HepG2 (cell line): ENCODE measurements at regions not wholly inside any gene's neighbourhood (a gene's known extent, or its start where the extent isn't known, plus 50 kb on each side); places are given as distances from the start of the nearest gene placed in this dataset.

Source experiments
- ATAC-seq: fragments of 200-7000 bp; cut with Tn5 transposase; 3 replicates; pipeline ENCODE4 v1.9.1; 2020; ENCODE audit warnings: mild to moderate bottlenecking, moderate library complexity
- BruUV-seq: library from RNA; stranded (reverse); fragments of 400-500 nt; replicated peaks from 2 replicates; lab custom pipeline; 2021; lab: Mats Ljungman, UMichigan
- CTCF ChIA-PET: fragments of 300-600 bp; formaldehyde crosslinking; extraction: SDS; loops from one replicate; lab custom pipeline; 2021; ENCODE audit warnings: low total read pairs, inconsistent platforms, low intra/inter-chr PET ratio; lab: Yijun Ruan, JAX
- POLR2A ChIA-PET: fragments of 350-600 bp; sonication (Branson Sonifier 250); formaldehyde crosslinking; loops from one replicate; lab custom pipeline; 2020; ENCODE audit warnings: antibody characterized with exemption, inconsistent platforms; lab: Yijun Ruan, JAX
- DNase-seq: peaks from one replicate; pipeline ENCODE4 v3.0.0-alpha.2; 2015; ENCODE audit warnings: low spot score
- FAIRE-seq: peaks from 3 replicates; lab custom pipeline; 2011; peaks lifted over from hg19 to GRCh38; lab: Jason Lieb, UNC
- H2AFZ ChIP-seq: one replicate; pipeline ENCODE4 v1.6.1; 2011; ENCODE audit warnings: low read length, inconsistent platforms
- H3K27ac ChIP-seq: fragments of 300-600 bp; 3 replicates; pipeline ENCODE4 v1.8.0; 2011; ENCODE audit warnings: mixed run types, mild to moderate bottlenecking, mixed read lengths, low read length, inconsistent platforms; ENCODE audit not compliant: insufficient read depth; ENCODE audit errors: extremely low read length
- H3K27me3 ChIP-seq, 2 experiments: fragments of 200-600 bp in 1 of 2; 2 replicates in 1 of 2; 3 replicates in 1 of 2; pipeline versions ENCODE4 v1.6.0 to v1.8.0; 2011; ENCODE audit warnings: low read length in 2 of 2, mild to moderate bottlenecking in 2 of 2, moderate library complexity in 2 of 2, inconsistent platforms in 1 of 2; ENCODE audit not compliant: insufficient read depth in 2 of 2, control insufficient read depth in 1 of 2
- H3K36me3 ChIP-seq, 2 experiments: fragments of 200-600 bp in 1 of 2; replicated peaks in 1 of 2; 2 replicates in 1 of 2; 3 replicates in 1 of 2; pipeline versions ENCODE4 v1.5.1 to v1.8.0; 2011; ENCODE audit warnings: low read length in 2 of 2, inconsistent platforms in 1 of 2; ENCODE audit not compliant: insufficient read depth in 2 of 2, control insufficient read depth in 1 of 2
- H3K4me1 ChIP-seq: 2 replicates; pipeline ENCODE4 v1.5.1; 2012; ENCODE audit warnings: low read length, inconsistent platforms; ENCODE audit not compliant: insufficient read depth
- H3K4me2 ChIP-seq: 2 replicates; pipeline ENCODE4 v1.6.0; 2011; ENCODE audit warnings: low read depth, low read length, inconsistent platforms
- H3K4me3 ChIP-seq, 3 experiments: fragments of 200-600 bp in 1 of 3; sonication (generic), shearing (Covaris generic) in 1 of 3; replicated peaks in 1 of 3; 2 replicates each; pipeline ENCODE4 v1.5.1; 2011 to 2016; ENCODE audit warnings: low read length in 3 of 3, inconsistent platforms in 2 of 3, low read depth in 2 of 3, mild to moderate bottlenecking in 2 of 3, control low read depth in 1 of 3, mixed read lengths in 1 of 3; ENCODE audit not compliant: insufficient read depth in 1 of 3
- H3K79me2 ChIP-seq: one replicate; pipeline ENCODE4 v1.6.1; 2011; ENCODE audit warnings: low read length, inconsistent platforms; ENCODE audit not compliant: insufficient read depth
- H3K9ac ChIP-seq: 2 replicates; pipeline ENCODE4 v1.6.0; 2011; ENCODE audit warnings: mild to moderate bottlenecking, low read depth, low read length, inconsistent platforms; ENCODE audit not compliant: insufficient read depth
- H3K9me3 ChIP-seq: 2 replicates; pipeline ENCODE4 v1.5.1; 2012; ENCODE audit warnings: mild to moderate bottlenecking, low read length
- H4K20me1 ChIP-seq: 2 replicates; pipeline ENCODE4 v1.6.0; 2011; ENCODE audit warnings: inconsistent platforms, mild to moderate bottlenecking, low read length, moderate library complexity; ENCODE audit not compliant: insufficient read depth
- FOXC1 ChIP-seq: sonication (generic); formaldehyde crosslinking; IDR thresholded peaks from 2 replicates; pipeline ENCODE4 v1.8.0; 2022; ENCODE audit warnings: mild to moderate bottlenecking, missing genetic modification reagents, borderline replicate concordance
- FOXM1 ChIP-seq: sonication (generic); formaldehyde crosslinking; IDR thresholded peaks from 2 replicates; pipeline ENCODE4 v1.5.0; 2020; ENCODE audit warnings: missing genetic modification reagents
- KDM4B ChIP-seq: sonication (generic); formaldehyde crosslinking; IDR thresholded peaks from 2 replicates; pipeline ENCODE4 v1.4.0; 2020; ENCODE audit warnings: missing genetic modification reagents
- KLF9 ChIP-seq: IDR thresholded peaks from 2 replicates; pipeline ENCODE4 v1.6.1; 2016; ENCODE audit warnings: low read depth
- PRDM4 ChIP-seq: sonication (generic); formaldehyde crosslinking; IDR thresholded peaks from 2 replicates; pipeline ENCODE4 v1.9.0; 2021; ENCODE audit warnings: missing genetic modification reagents, borderline replicate concordance
- RBM39 ChIP-seq: fragments of 200-400 bp; formaldehyde crosslinking; IDR thresholded peaks from one replicate; pipeline ENCODE4 v1.6.1; 2018; ENCODE audit warnings: antibody characterized with exemption, mild to moderate bottlenecking, low read depth, low read length; ENCODE audit not compliant: poor library complexity, severe bottlenecking
- SRSF4 ChIP-seq: fragments of 200-400 bp; formaldehyde crosslinking; IDR thresholded peaks from one replicate; pipeline ENCODE4 v1.6.1; 2018; ENCODE audit warnings: mild to moderate bottlenecking, low read depth, low read length, moderate library complexity; ENCODE audit not compliant: poor library complexity, severe bottlenecking
- TMF1 ChIP-seq: sonication (generic); formaldehyde crosslinking; IDR thresholded peaks from 2 replicates; pipeline ENCODE4 v1.8.1; 2022; ENCODE audit warnings: low read depth, missing genetic modification reagents
- WIZ ChIP-seq: sonication (generic); formaldehyde crosslinking; IDR thresholded peaks from 2 replicates; pipeline ENCODE4 v1.5.1; 2020; ENCODE audit warnings: mild to moderate bottlenecking, missing genetic modification reagents
- ZNF251 ChIP-seq: sonication (generic); formaldehyde crosslinking; IDR thresholded peaks from 2 replicates; pipeline ENCODE4 v1.9.0; 2021; ENCODE audit warnings: mild to moderate bottlenecking, missing genetic modification reagents
- ZNF607 ChIP-seq: sonication (generic); formaldehyde crosslinking; IDR thresholded peaks from 2 replicates; pipeline ENCODE4 v1.5.1; 2020; ENCODE audit warnings: missing genetic modification reagents, mild to moderate bottlenecking, borderline replicate concordance
- ZNF7 ChIP-seq: IDR thresholded peaks from 2 replicates; pipeline ENCODE4 v1.6.1; 2016; ENCODE audit warnings: missing biosample characterization, missing genetic modification reagents
- WGBS: methylation state at CpG from one replicate; pipeline ENCODE4 v1.1.6; 2017; ENCODE audit warnings: low lambda C conversion rate; 5-methylcytosine and 5-hydroxymethylcytosine counted together
- in situ Hi-C: cut with HindIII; loops from 2 replicates; pipeline ENCODE4 v1.10.0; 2017; ENCODE audit warnings: low pct_unique_long_range_greater_than_20kb; ENCODE audit not compliant: extremely low pct_ligation_motif_present
- intact Hi-C: fragments of 100-400 bp; cut with micrococcal nuclease; formaldehyde crosslinking; loops from one replicate; pipeline ENCODE4 v1.10.0; 2022; ENCODE audit not compliant: unreplicated experiment

DNA sequence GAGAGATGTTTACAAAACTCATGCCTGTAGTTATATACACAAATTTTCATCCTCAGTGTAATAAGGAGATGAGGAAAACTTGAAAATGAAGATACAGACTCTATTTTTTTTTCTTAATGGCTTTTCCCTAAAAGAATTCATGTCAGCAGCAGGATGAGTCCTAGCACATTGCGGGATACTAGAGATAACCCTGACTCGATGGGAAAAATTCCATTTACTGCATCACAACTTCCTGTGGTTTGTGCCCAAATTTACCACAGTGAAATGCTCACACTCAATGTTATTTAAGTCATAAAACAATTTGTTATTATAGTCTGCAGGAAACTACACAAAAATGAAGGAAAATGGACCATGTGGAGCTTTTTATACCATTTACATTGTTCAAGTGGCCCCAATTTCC is 581.9 kb upstream of the ZNF717 start:
- Histone ChIP-seq H3K36me3 (no peaks in the 10 kb centered on the region), H4K20me1 (no peaks in the 10 kb centered on the region), H3K27ac (no peak overlapping the region), H3K9me3 (no peaks in the 10 kb centered on the region), H3K4me2 (no peak overlapping the region), H3K4me1 (no peaks in the 10 kb centered on the region), H2AFZ (no peak overlapping the region), H3K9ac (no peak overlapping the region), H3K79me2 (no peaks in the 10 kb centered on the region), H3K27me3 (no peaks in the 10 kb centered on the region), H3K4me3 (no peak overlapping the region)
- no peak for FAIRE-seq
- ChIA-PET POLR2A (no interaction called here), CTCF (no interaction called here)
- 25% methylated on average over 2 of the region's 2 CpGs for WGBS
- DNase-seq = no peak
- intact Hi-C loops (no loop called here), in situ Hi-C loops (no loop called here)
- no TSS peak for BruUV-seq
- TF ChIP-seq KLF9 (CRISPR knock-in tag) (no peak), KDM4B (CRISPR knock-in tag) (no peak), PRDM4 (CRISPR knock-in tag) (no peak), SRSF4 (no peak), RBM39 (no peak), ZNF251 (CRISPR knock-in tag) (no peak), FOXM1 (CRISPR knock-in tag) (no peak), TMF1 (CRISPR knock-in tag) (no peak), ZNF607 (CRISPR knock-in tag) (no peak), FOXC1 (CRISPR knock-in tag) (no peak), ZNF7 (no peak), WIZ (CRISPR knock-in tag) (no peak)
- no peak for ATAC-seq
